ENCODE measurements at regions not wholly inside any gene's neighbourhood (a gene's known extent, or its start where the extent isn't known, plus 50 kb on each side); places are given as distances from the start of the nearest gene placed in this dataset.

GRCh38 chr14:30238936-30239335 lies 311.3 kb upstream of the PRKD1 start:
- TF ChIP-seq CTCF (IDR thresholded peaks at IDR 0.05): no peak
- TF ChIP-seq POLR2A (IDR thresholded peaks at IDR 0.05): no peak
